SK-N-SH (cell line): ENCODE measurements at regions not wholly inside any gene's neighbourhood (a gene's known extent, or its start where the extent isn't known, plus 50 kb on each side); places are given as distances from the start of the nearest gene placed in this dataset.

Experiments
- CTCF ChIA-PET: fragments of 300-600, 350-600 bp; formaldehyde crosslinking; extraction: SDS; loops from one replicate; lab custom pipeline; 2021; lab: Yijun Ruan, JAX
- POLR2A ChIA-PET: fragments of 350-600 bp; sonication (Branson Sonifier 250); formaldehyde crosslinking; extraction: SDS; loops from one replicate; lab custom pipeline; 2020; ENCODE audit warnings: antibody characterized with exemption, inconsistent platforms; lab: Yijun Ruan, JAX
- DNase-seq: peaks from one replicate; pipeline ENCODE4 v3.0.0; 2012
- H2AFZ ChIP-seq: fragments of 200-600 bp; sonication (generic); 2 replicates; pipeline ENCODE4 v1.8.1; 2016; ENCODE audit warnings: antibody characterized with exemption, mild to moderate bottlenecking, low read depth
- H3F3A ChIP-seq: fragments of 200-600 bp; sonication (generic); replicated peaks from 2 replicates; pipeline ENCODE3; 2016; ENCODE audit warnings: antibody characterized with exemption, mild to moderate bottlenecking; ENCODE audit not compliant: insufficient read depth
- H3K27ac ChIP-seq, 2 experiments: fragments of 200-500 bp in 1 of 2; fragments of 200-600 bp in 1 of 2; sonication (Bioruptor generic) in 1 of 2; sonication (generic), shearing (Covaris generic) in 1 of 2; 2 replicates each; pipeline versions ENCODE4 v1.5.1 to v1.6.1; 2014 to 2016; ENCODE audit warnings: low read depth in 2 of 2, inconsistent platforms in 1 of 2, low read length in 1 of 2, mild to moderate bottlenecking in 1 of 2, mixed read lengths in 1 of 2
- H3K27me3 ChIP-seq: fragments of 200-600 bp; sonication (generic), shearing (Covaris generic); 2 replicates; pipeline ENCODE4 v1.6.1; 2016; ENCODE audit warnings: mixed run types; ENCODE audit not compliant: insufficient read depth
- H3K36me3 ChIP-seq, 2 experiments: fragments of 200-500 bp in 1 of 2; fragments of 200-600 bp in 1 of 2; sonication (Bioruptor generic) in 1 of 2; sonication (generic) in 1 of 2; replicated peaks in 1 of 2; 2 replicates each; pipeline versions ENCODE3 to v1.5.1; 2014 to 2016; ENCODE audit warnings: low read length in 1 of 2, mild to moderate bottlenecking in 1 of 2; ENCODE audit not compliant: insufficient read depth in 2 of 2, control insufficient read depth in 1 of 2
- H3K4me1 ChIP-seq, 2 experiments: fragments of 200-500 bp in 1 of 2; fragments of 200-600 bp in 1 of 2; sonication (Bioruptor generic) in 1 of 2; sonication (generic), shearing (Covaris generic) in 1 of 2; 2 replicates each; pipeline versions ENCODE4 v1.5.1 to v1.6.1; 2014 to 2016; ENCODE audit warnings: low read depth in 1 of 2, low read length in 1 of 2, mixed run types in 1 of 2; ENCODE audit not compliant: insufficient read depth in 2 of 2, control insufficient read depth in 1 of 2
- H3K4me2 ChIP-seq: fragments of 200-600 bp; sonication (generic), shearing (Covaris generic); 2 replicates; pipeline ENCODE4 v1.6.1; 2017; ENCODE audit warnings: mixed run types
- H3K4me3 ChIP-seq, 2 experiments: fragments of 200-500 bp in 1 of 2; fragments of 200-600 bp in 1 of 2; sonication (Bioruptor generic) in 1 of 2; sonication (generic), shearing (Covaris generic) in 1 of 2; 2 replicates each; pipeline versions ENCODE4 v1.5.1 to v1.8.1; 2014 to 2016; ENCODE audit warnings: low read depth in 2 of 2, inconsistent platforms in 1 of 2, low read length in 1 of 2, mild to moderate bottlenecking in 1 of 2, mixed read lengths in 1 of 2, moderate library complexity in 1 of 2
- H3K79me2 ChIP-seq: fragments of 200-600 bp; sonication (generic); 2 replicates; pipeline ENCODE4 v1.8.1; 2017; ENCODE audit warnings: mild to moderate bottlenecking; ENCODE audit not compliant: insufficient read depth
- H3K9ac ChIP-seq: fragments of 200-600 bp; sonication (generic); 2 replicates; pipeline ENCODE4 v1.6.1; 2017; ENCODE audit warnings: mixed run types
- H3K9me2 ChIP-seq: fragments of 200-600 bp; sonication (generic); 2 replicates; pipeline ENCODE4 v1.6.1; 2017; ENCODE audit warnings: mixed run types
- H3K9me3 ChIP-seq: fragments of 200-600 bp; sonication (generic); 2 replicates; pipeline ENCODE4 v1.6.1; 2017; ENCODE audit warnings: mixed run types, mild to moderate bottlenecking, moderate library complexity
- H4K20me1 ChIP-seq: fragments of 200-600 bp; sonication (generic); 2 replicates; pipeline ENCODE4 v1.6.1; 2017; ENCODE audit warnings: mild to moderate bottlenecking, mixed run types; ENCODE audit not compliant: insufficient read depth
- ELF1 ChIP-seq: IDR thresholded peaks from 2 replicates; pipeline ENCODE4 v1.4.0; 2012
- EP300 ChIP-seq, 2 experiments: IDR thresholded peaks; 2 replicates each; pipeline versions ENCODE4 v1.4.0 to v1.6.1; 2012; ENCODE audit warnings: borderline replicate concordance in 1 of 2, low read depth in 1 of 2, low read length in 1 of 2
- EZH2phosphoT487 ChIP-seq: fragments of 200-600 bp; sonication (generic); IDR thresholded peaks from 2 replicates; pipeline ENCODE4 v1.6.1; 2017; ENCODE audit warnings: low read depth, mixed run types, mild to moderate bottlenecking, antibody characterized with exemption, moderate library complexity, borderline replicate concordance
- GATA2 ChIP-seq: sonication (generic); formaldehyde crosslinking; IDR thresholded peaks from 2 replicates; pipeline ENCODE4 v1.5.0; 2020; ENCODE audit warnings: mild to moderate bottlenecking, missing genetic modification reagents
- MXI1 ChIP-seq: IDR thresholded peaks from 2 replicates; pipeline ENCODE4 v1.6.1; 2012; ENCODE audit warnings: mild to moderate bottlenecking, low read depth, low read length, improper control_type of control experiment
- NFIC ChIP-seq: IDR thresholded peaks from 2 replicates; pipeline ENCODE4 v1.4.0; 2012; ENCODE audit warnings: borderline replicate concordance
- NRF1 ChIP-seq: IDR thresholded peaks from 2 replicates; pipeline ENCODE4 v1.6.1; 2012; ENCODE audit warnings: low read depth, mild to moderate bottlenecking, low read length
- POLR2AphosphoS5 ChIP-seq: IDR thresholded peaks from 2 replicates; pipeline ENCODE4 v1.6.1; 2012; ENCODE audit warnings: low read depth, low read length
- RAD21 ChIP-seq: IDR thresholded peaks from 2 replicates; pipeline ENCODE4 v1.6.1; 2012; ENCODE audit warnings: mild to moderate bottlenecking, low read length
- RCOR1 ChIP-seq: fragments of 150-350 bp; IDR thresholded peaks from 2 replicates; pipeline ENCODE4 v1.6.1; 2017; ENCODE audit warnings: antibody characterized with exemption, low read length
- REST ChIP-seq: IDR thresholded peaks from 2 replicates; pipeline ENCODE4 v1.6.1; 2012; ENCODE audit warnings: mild to moderate bottlenecking, low read depth, low read length, moderate library complexity
- RXRA ChIP-seq: IDR thresholded peaks from 2 replicates; pipeline ENCODE4 v1.4.0; 2012; ENCODE audit warnings: low read depth, mild to moderate bottlenecking, borderline replicate concordance
- SMC3 ChIP-seq: IDR thresholded peaks from 2 replicates; pipeline ENCODE4 v1.6.1; 2012; ENCODE audit warnings: low read depth, low read length, improper control_type of control experiment
- TAF1 ChIP-seq: IDR thresholded peaks from 2 replicates; pipeline ENCODE4 v1.6.1; 2012; ENCODE audit warnings: low read depth, mild to moderate bottlenecking, low read length, moderate library complexity, borderline replicate concordance
- TCF12 ChIP-seq: IDR thresholded peaks from 2 replicates; pipeline ENCODE4 v1.4.0; 2012
- WGBS: methylation state at CpG from one replicate; pipeline ENCODE4 v1.1.6; 2017; ENCODE audit warnings: low lambda C conversion rate; 5-methylcytosine and 5-hydroxymethylcytosine counted together
- TF ChIP-seq, protein P1 (sequence below): IDR thresholded peaks from 2 replicates; pipeline ENCODE4; 2012
- TF ChIP-seq, protein P2 (sequence below): fragments of 200-600 bp; sonication (generic); IDR thresholded peaks from 2 replicates; pipeline ENCODE4 v1.6.1; 2017; ENCODE audit warnings: antibody characterized with exemption, mild to moderate bottlenecking, moderate library complexity
- TF ChIP-seq, protein P3 (sequence below): fragments of 150-350 bp; IDR thresholded peaks from 2 replicates; pipeline ENCODE4 v1.6.1; 2016; ENCODE audit warnings: mild to moderate bottlenecking, low read depth, low read length
- TF ChIP-seq, protein P4 (sequence below): IDR thresholded peaks from 2 replicates; pipeline ENCODE4 v1.4.0; 2012; ENCODE audit warnings: low read depth
- TF ChIP-seq, protein P5 (sequence below): IDR thresholded peaks from 2 replicates; pipeline ENCODE4 v1.4.0; 2012; ENCODE audit warnings: low read depth, borderline replicate concordance

- no peak overlapping the region for H3K4me3 ChIP-seq
- ChIA-PET POLR2A (no interaction called here), CTCF (no interaction called here)
- H3K27ac ChIP-seq = no peak overlapping the region
- no peaks in the 10 kb centered on the region for H4K20me1 ChIP-seq
- no peak for TF ChIP-seq NRF1
- no peak for TF ChIP-seq EZH2phosphoT487
- TF ChIP-seq GATA2 = no peak
- H3F3A ChIP-seq = no peaks in the 10 kb centered on the region
- H3K9ac ChIP-seq = no peak overlapping the region
- no peaks in the 10 kb centered on the region for H3K27me3 ChIP-seq
- no peaks in the 10 kb centered on the region for H3K9me2 ChIP-seq
- H3K4me2 ChIP-seq = no peak overlapping the region
- H3K36me3 ChIP-seq = no peaks in the 10 kb centered on the region
- DNase-seq = no peak
- no peaks in the 10 kb centered on the region for H3K79me2 ChIP-seq
- H3K9me3 ChIP-seq = no peaks in the 10 kb centered on the region
- no peak overlapping the region for H2AFZ ChIP-seq
- H3K4me1 ChIP-seq = no peaks in the 10 kb centered on the region; a peak in 1 of 4 replicates
- WGBS = 16% methylated on average over 2 of the region's 2 CpGs
Observed at GRCh38 chr4:160257318-160257717, 1154.4 kb downstream of the RAPGEF2 start.

- no peak for DNase-seq
- Histone ChIP-seq H3K9ac (no peak overlapping the region), H3F3A (no peaks in the 10 kb centered on the region), H2AFZ (no peak overlapping the region), H3K4me2 (no peak overlapping the region), H3K27me3 (no peaks in the 10 kb centered on the region), H3K4me1 (no peaks in the 10 kb centered on the region; a peak in 1 of 4 replicates), H3K4me3 (no peak overlapping the region), H3K9me2 (peaks cover 3% of the 10 kb centered on the region; the same call in 1 of the 2 replicates), H3K79me2 (no peaks in the 10 kb centered on the region), H3K36me3 (no peaks in the 10 kb centered on the region), H4K20me1 (no peaks in the 10 kb centered on the region), H3K9me3 (no peaks in the 10 kb centered on the region), H3K27ac (no peak overlapping the region)
- WGBS = 22% methylated on average over 1 of the region's 1 CpG
- POLR2A ChIA-PET = no interaction called here
- CTCF ChIA-PET = no interaction called here
- TF ChIP-seq NRF1 (no peak), RAD21 (no peak), POLR2AphosphoS5 (no peak), TCF12 (no peak), EP300 (IDR thresholded peaks at IDR 0.05; ENCODE audit: borderline replicate concordance in 1 of 2, low read depth in 1 of 2, low read length in 1 of 2) (no peak), ELF1 (no peak), REST (no peak), EZH2phosphoT487 (no peak), NFIC (no peak), RXRA (no peak), TAF1 (no peak), RCOR1 (no peak), SMC3 (no peak), MXI1 (no peak)
- TF ChIP-seq, protein P1, sequence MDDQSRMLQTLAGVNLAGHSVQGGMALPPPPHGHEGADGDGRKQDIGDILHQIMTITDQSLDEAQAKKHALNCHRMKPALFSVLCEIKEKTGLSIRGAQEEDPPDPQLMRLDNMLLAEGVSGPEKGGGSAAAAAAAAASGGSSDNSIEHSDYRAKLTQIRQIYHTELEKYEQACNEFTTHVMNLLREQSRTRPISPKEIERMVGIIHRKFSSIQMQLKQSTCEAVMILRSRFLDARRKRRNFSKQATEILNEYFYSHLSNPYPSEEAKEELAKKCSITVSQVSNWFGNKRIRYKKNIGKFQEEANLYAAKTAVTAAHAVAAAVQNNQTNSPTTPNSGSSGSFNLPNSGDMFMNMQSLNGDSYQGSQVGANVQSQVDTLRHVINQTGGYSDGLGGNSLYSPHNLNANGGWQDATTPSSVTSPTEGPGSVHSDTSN = no peak
- TF ChIP-seq, protein P2, sequence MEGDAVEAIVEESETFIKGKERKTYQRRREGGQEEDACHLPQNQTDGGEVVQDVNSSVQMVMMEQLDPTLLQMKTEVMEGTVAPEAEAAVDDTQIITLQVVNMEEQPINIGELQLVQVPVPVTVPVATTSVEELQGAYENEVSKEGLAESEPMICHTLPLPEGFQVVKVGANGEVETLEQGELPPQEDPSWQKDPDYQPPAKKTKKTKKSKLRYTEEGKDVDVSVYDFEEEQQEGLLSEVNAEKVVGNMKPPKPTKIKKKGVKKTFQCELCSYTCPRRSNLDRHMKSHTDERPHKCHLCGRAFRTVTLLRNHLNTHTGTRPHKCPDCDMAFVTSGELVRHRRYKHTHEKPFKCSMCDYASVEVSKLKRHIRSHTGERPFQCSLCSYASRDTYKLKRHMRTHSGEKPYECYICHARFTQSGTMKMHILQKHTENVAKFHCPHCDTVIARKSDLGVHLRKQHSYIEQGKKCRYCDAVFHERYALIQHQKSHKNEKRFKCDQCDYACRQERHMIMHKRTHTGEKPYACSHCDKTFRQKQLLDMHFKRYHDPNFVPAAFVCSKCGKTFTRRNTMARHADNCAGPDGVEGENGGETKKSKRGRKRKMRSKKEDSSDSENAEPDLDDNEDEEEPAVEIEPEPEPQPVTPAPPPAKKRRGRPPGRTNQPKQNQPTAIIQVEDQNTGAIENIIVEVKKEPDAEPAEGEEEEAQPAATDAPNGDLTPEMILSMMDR = no peak
- TF ChIP-seq, protein P3, sequence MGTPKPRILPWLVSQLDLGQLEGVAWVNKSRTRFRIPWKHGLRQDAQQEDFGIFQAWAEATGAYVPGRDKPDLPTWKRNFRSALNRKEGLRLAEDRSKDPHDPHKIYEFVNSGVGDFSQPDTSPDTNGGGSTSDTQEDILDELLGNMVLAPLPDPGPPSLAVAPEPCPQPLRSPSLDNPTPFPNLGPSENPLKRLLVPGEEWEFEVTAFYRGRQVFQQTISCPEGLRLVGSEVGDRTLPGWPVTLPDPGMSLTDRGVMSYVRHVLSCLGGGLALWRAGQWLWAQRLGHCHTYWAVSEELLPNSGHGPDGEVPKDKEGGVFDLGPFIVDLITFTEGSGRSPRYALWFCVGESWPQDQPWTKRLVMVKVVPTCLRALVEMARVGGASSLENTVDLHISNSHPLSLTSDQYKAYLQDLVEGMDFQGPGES = no peak
- TF ChIP-seq, protein P4, sequence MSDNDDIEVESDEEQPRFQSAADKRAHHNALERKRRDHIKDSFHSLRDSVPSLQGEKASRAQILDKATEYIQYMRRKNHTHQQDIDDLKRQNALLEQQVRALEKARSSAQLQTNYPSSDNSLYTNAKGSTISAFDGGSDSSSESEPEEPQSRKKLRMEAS = no peak
- TF ChIP-seq, protein P5, sequence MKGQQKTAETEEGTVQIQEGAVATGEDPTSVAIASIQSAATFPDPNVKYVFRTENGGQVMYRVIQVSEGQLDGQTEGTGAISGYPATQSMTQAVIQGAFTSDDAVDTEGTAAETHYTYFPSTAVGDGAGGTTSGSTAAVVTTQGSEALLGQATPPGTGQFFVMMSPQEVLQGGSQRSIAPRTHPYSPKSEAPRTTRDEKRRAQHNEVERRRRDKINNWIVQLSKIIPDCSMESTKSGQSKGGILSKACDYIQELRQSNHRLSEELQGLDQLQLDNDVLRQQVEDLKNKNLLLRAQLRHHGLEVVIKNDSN = no peak
Observed at GRCh38 chr4:160265014-160265413, 1162.1 kb downstream of the RAPGEF2 start.
